HepG2 (cell line): ENCODE measurements at regions not wholly inside any gene's neighbourhood (a gene's known extent, or its start where the extent isn't known, plus 50 kb on each side); places are given as distances from the start of the nearest gene placed in this dataset.

Experiments
- ATF6 ChIP-seq: sonication (generic); formaldehyde crosslinking; conservative IDR thresholded peaks from 2 replicates; pipeline ENCODE4 v1.4.0; 2020; ENCODE audit warnings: missing genetic modification reagents
- GMEB1 ChIP-seq: sonication (generic); formaldehyde crosslinking; IDR thresholded peaks from 2 replicates; pipeline ENCODE4 v1.5.1; 2020; ENCODE audit warnings: missing genetic modification reagents, mild to moderate bottlenecking, borderline replicate concordance
- MTA1 ChIP-seq: sonication (generic); formaldehyde crosslinking; IDR thresholded peaks from 2 replicates; pipeline ENCODE4 v1.4.0; 2020; ENCODE audit warnings: missing genetic modification reagents, mild to moderate bottlenecking, borderline replicate concordance
- MXI1 ChIP-seq: IDR thresholded peaks from 3 replicates; pipeline ENCODE4 v1.6.1; 2012; ENCODE audit warnings: low read depth, low read length, inconsistent platforms, borderline replicate concordance
- MYNN ChIP-seq: sonication (generic); formaldehyde crosslinking; IDR thresholded peaks from 2 replicates; pipeline ENCODE4 v1.4.0; 2020; ENCODE audit warnings: mild to moderate bottlenecking, low read depth, missing genetic modification reagents
- NFIC ChIP-seq: IDR thresholded peaks from 2 replicates; pipeline ENCODE4 v1.6.1; 2012; ENCODE audit warnings: mild to moderate bottlenecking, low read length, inconsistent platforms
- ONECUT2 ChIP-seq: sonication (generic); formaldehyde crosslinking; IDR thresholded peaks from 2 replicates; pipeline ENCODE4 v1.4.0; 2020; ENCODE audit warnings: missing genetic modification reagents
- SIN3A ChIP-seq: IDR thresholded peaks from 2 replicates; pipeline ENCODE4 v1.6.1; 2011; ENCODE audit warnings: low read depth, mild to moderate bottlenecking, control low read depth, low read length, borderline replicate concordance
- TGIF2 ChIP-seq: IDR thresholded peaks from 2 replicates; pipeline ENCODE4 v1.6.1; 2016; ENCODE audit warnings: control low read depth, missing compliant biosample characterization
- TP53 ChIP-seq: sonication (generic); formaldehyde crosslinking; conservative IDR thresholded peaks from 2 replicates; pipeline ENCODE4 v1.4.0; 2020; ENCODE audit warnings: missing genetic modification reagents
- U2AF1 ChIP-seq: fragments of 200-400 bp; formaldehyde crosslinking; optimal IDR thresholded peaks from 2 replicates; pipeline ENCODE3; 2017; ENCODE audit warnings: mild to moderate bottlenecking, low read depth, low read length
- ZNF331 ChIP-seq: sonication (generic); formaldehyde crosslinking; IDR thresholded peaks from 2 replicates; pipeline ENCODE4 v1.4.0; 2020; ENCODE audit warnings: missing genetic modification reagents
- TF ChIP-seq, protein P1 (sequence below): sonication (generic); formaldehyde crosslinking; IDR thresholded peaks from 2 replicates; pipeline ENCODE4 v1.5.0; 2020; ENCODE audit warnings: mild to moderate bottlenecking, missing genetic modification reagents, moderate library complexity

DNA sequence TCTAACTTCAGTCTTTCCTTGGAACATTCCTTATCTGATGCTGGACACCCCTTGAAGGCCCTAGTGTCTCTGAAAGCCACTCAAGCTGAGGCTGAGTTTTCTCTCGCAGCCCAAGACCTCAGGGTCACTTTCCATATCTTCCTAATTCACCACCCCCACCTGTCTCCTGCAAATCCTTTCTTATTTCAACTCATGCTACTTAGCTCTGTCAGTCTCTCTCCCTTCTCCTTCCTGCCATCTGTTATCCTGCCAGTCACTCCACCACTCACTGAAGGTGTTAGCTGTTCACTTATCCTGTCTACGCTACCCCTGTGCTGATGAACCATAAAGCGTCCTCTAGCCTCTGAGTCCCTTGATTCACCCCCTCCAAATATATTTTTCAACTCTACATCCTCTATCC lies 143.9 kb upstream of the SHISA6 start:
- TF ChIP-seq MYNN (no peak), U2AF1 (no peak), SIN3A (no peak), NFIC (no peak), TGIF2 (no peak), GMEB1 (CRISPR knock-in tag) (no peak), MTA1 (CRISPR knock-in tag) (no peak), ZNF331 (CRISPR knock-in tag) (no peak), TP53 (CRISPR knock-in tag) (no peak), MXI1 (no peak), ATF6 (CRISPR knock-in tag) (no peak), ONECUT2 (no peak)
- TF ChIP-seq, protein P1, sequence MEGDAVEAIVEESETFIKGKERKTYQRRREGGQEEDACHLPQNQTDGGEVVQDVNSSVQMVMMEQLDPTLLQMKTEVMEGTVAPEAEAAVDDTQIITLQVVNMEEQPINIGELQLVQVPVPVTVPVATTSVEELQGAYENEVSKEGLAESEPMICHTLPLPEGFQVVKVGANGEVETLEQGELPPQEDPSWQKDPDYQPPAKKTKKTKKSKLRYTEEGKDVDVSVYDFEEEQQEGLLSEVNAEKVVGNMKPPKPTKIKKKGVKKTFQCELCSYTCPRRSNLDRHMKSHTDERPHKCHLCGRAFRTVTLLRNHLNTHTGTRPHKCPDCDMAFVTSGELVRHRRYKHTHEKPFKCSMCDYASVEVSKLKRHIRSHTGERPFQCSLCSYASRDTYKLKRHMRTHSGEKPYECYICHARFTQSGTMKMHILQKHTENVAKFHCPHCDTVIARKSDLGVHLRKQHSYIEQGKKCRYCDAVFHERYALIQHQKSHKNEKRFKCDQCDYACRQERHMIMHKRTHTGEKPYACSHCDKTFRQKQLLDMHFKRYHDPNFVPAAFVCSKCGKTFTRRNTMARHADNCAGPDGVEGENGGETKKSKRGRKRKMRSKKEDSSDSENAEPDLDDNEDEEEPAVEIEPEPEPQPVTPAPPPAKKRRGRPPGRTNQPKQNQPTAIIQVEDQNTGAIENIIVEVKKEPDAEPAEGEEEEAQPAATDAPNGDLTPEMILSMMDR: no peak
